GM12891 (cell line): ENCODE measurements at regions not wholly inside any gene's neighbourhood (a gene's known extent, or its start where the extent isn't known, plus 50 kb on each side); places are given as distances from the start of the nearest gene placed in this dataset.

ENCODE experiments used
- DNase-seq: peaks from one replicate; pipeline ENCODE4 v3.0.0; 2011; ENCODE audit warnings: low spot score; ENCODE audit not compliant: insufficient read length
- FAIRE-seq: peaks from 2 replicates; lab custom pipeline; 2011; peaks lifted over from hg19 to GRCh38; lab: Jason Lieb, UNC
- PAX5 ChIP-seq: IDR thresholded peaks from 2 replicates; pipeline ENCODE4 v1.6.1; 2011; ENCODE audit warnings: low read length, moderate library complexity, mild to moderate bottlenecking; ENCODE audit not compliant: insufficient read depth, severe bottlenecking
- POLR2A ChIP-seq: IDR thresholded peaks from 2 replicates; pipeline ENCODE4 v1.6.1; 2011; ENCODE audit warnings: low read depth, low read length, control low read depth
- POLR2AphosphoS5 ChIP-seq: IDR thresholded peaks from 2 replicates; pipeline ENCODE4 v1.6.1; 2011; ENCODE audit warnings: low read depth, low read length, control low read depth
- POU2F2 ChIP-seq: IDR thresholded peaks from 2 replicates; pipeline ENCODE4 v1.6.1; 2011; ENCODE audit warnings: low read depth, mild to moderate bottlenecking, control low read depth, low read length, moderate library complexity
- SPI1 ChIP-seq: IDR thresholded peaks from 2 replicates; pipeline ENCODE4 v1.6.1; 2011; ENCODE audit warnings: low read depth, low read length, control low read depth
- TAF1 ChIP-seq: IDR thresholded peaks from 2 replicates; pipeline ENCODE4 v1.6.1; 2011; ENCODE audit warnings: low read depth, low read length, control low read depth

- no peak for FAIRE-seq
- TF ChIP-seq POLR2AphosphoS5 (no peak), POLR2A (no peak), SPI1 (no peak), TAF1 (no peak)
- DNase-seq = no peak
These were observed 114.1 kb upstream of the NCKAP5 start for GRCh38 chr2:133682347-133682746.

- TF ChIP-seq POU2F2 = no peak
- no peak for DNase-seq
- no peak for FAIRE-seq
These were observed 114.6 kb upstream of the NCKAP5 start for GRCh38 chr2:133682906-133683305.

- DNase-seq (no peak), FAIRE-seq (no peak)
- TF ChIP-seq PAX5 = no peak
These were observed 117.5 kb upstream of the NCKAP5 start for GRCh38 chr2:133685636-133686215.

GRCh38 chr2:133690780-133691179 lies 122.5 kb upstream of the NCKAP5 start:
- FAIRE-seq = no peak
- TF ChIP-seq POU2F2 (no peak), POLR2A (no peak), POLR2AphosphoS5 (no peak), SPI1 (no peak), PAX5 (no peak), TAF1 (no peak)
- no peak for DNase-seq

- FAIRE-seq = no peak
- DNase-seq = no peak
- TF ChIP-seq POU2F2 = no peak
- TF ChIP-seq SPI1 = no peak
- no peak for TF ChIP-seq POLR2A
- TF ChIP-seq TAF1 = no peak
- TF ChIP-seq POLR2AphosphoS5 = no peak
- no peak for TF ChIP-seq PAX5
These were observed 123.1 kb upstream of the NCKAP5 start for GRCh38 chr2:133691336-133691735.

GRCh38 chr2:133705287-133705686 lies 137.0 kb upstream of the NCKAP5 start:
- no peak for FAIRE-seq
- TF ChIP-seq SPI1 (no peak), POU2F2 (no peak), PAX5 (no peak), POLR2A (no peak), POLR2AphosphoS5 (no peak), TAF1 (no peak)
- no peak for DNase-seq

- no peak for FAIRE-seq
- no peak for DNase-seq
- TF ChIP-seq TAF1 (no peak), PAX5 (no peak)
These were observed 142.3 kb upstream of the NCKAP5 start for GRCh38 chr2:133710613-133711012.

- no peak for FAIRE-seq
- no peak for TF ChIP-seq PAX5
- no peak for TF ChIP-seq SPI1
- TF ChIP-seq POU2F2 = no peak
- TF ChIP-seq TAF1 = no peak
- no peak for TF ChIP-seq POLR2A
- TF ChIP-seq POLR2AphosphoS5 = no peak
- DNase-seq = no peak
These were observed 142.9 kb upstream of the NCKAP5 start for GRCh38 chr2:133711201-133711600.

GRCh38 chr2:133711806-133712205 lies 143.5 kb upstream of the NCKAP5 start:
- TF ChIP-seq POLR2A (no peak), POU2F2 (no peak), TAF1 (no peak), POLR2AphosphoS5 (no peak), SPI1 (no peak), PAX5 (no peak)
- DNase-seq = no peak
- no peak for FAIRE-seq

GRCh38 chr2:133712369-133712768 lies 144.1 kb upstream of the NCKAP5 start:
- no peak for FAIRE-seq
- DNase-seq = no peak
- TF ChIP-seq SPI1 = no peak
- no peak for TF ChIP-seq POLR2AphosphoS5
- TF ChIP-seq POU2F2 = no peak
- no peak for TF ChIP-seq POLR2A
- no peak for TF ChIP-seq PAX5
- no peak for TF ChIP-seq TAF1
